HepG2 (cell line): ENCODE measurements at regions not wholly inside any gene's neighbourhood (a gene's known extent, or its start where the extent isn't known, plus 50 kb on each side); places are given as distances from the start of the nearest gene placed in this dataset.

ENCODE experiments used
- ATAC-seq: fragments of 200-7000 bp; cut with Tn5 transposase; 3 replicates; pipeline ENCODE4 v1.9.1; 2020; ENCODE audit warnings: mild to moderate bottlenecking, moderate library complexity
- BruUV-seq: library from RNA; stranded (reverse); fragments of 400-500 nt; replicated peaks from 2 replicates; lab custom pipeline; 2021; lab: Mats Ljungman, UMichigan
- CTCF ChIA-PET: fragments of 300-600 bp; formaldehyde crosslinking; extraction: SDS; loops from one replicate; lab custom pipeline; 2021; ENCODE audit warnings: low total read pairs, inconsistent platforms, low intra/inter-chr PET ratio; lab: Yijun Ruan, JAX
- POLR2A ChIA-PET: fragments of 350-600 bp; sonication (Branson Sonifier 250); formaldehyde crosslinking; loops from one replicate; lab custom pipeline; 2020; ENCODE audit warnings: antibody characterized with exemption, inconsistent platforms; lab: Yijun Ruan, JAX
- DNase-seq: peaks from one replicate; pipeline ENCODE4 v3.0.0-alpha.2; 2015; ENCODE audit warnings: low spot score
- FAIRE-seq: peaks from 3 replicates; lab custom pipeline; 2011; peaks lifted over from hg19 to GRCh38; lab: Jason Lieb, UNC
- H2AFZ ChIP-seq: one replicate; pipeline ENCODE4 v1.6.1; 2011; ENCODE audit warnings: low read length, inconsistent platforms
- H3K27ac ChIP-seq: fragments of 300-600 bp; 3 replicates; pipeline ENCODE4 v1.8.0; 2011; ENCODE audit warnings: mixed run types, mild to moderate bottlenecking, mixed read lengths, low read length, inconsistent platforms; ENCODE audit not compliant: insufficient read depth; ENCODE audit errors: extremely low read length
- H3K27me3 ChIP-seq, 2 experiments: fragments of 200-600 bp in 1 of 2; 2 replicates in 1 of 2; 3 replicates in 1 of 2; pipeline versions ENCODE4 v1.6.0 to v1.8.0; 2011; ENCODE audit warnings: low read length in 2 of 2, mild to moderate bottlenecking in 2 of 2, moderate library complexity in 2 of 2, inconsistent platforms in 1 of 2; ENCODE audit not compliant: insufficient read depth in 2 of 2, control insufficient read depth in 1 of 2
- H3K36me3 ChIP-seq, 2 experiments: fragments of 200-600 bp in 1 of 2; replicated peaks in 1 of 2; 2 replicates in 1 of 2; 3 replicates in 1 of 2; pipeline versions ENCODE4 v1.5.1 to v1.8.0; 2011; ENCODE audit warnings: low read length in 2 of 2, inconsistent platforms in 1 of 2; ENCODE audit not compliant: insufficient read depth in 2 of 2, control insufficient read depth in 1 of 2
- H3K4me1 ChIP-seq: 2 replicates; pipeline ENCODE4 v1.5.1; 2012; ENCODE audit warnings: low read length, inconsistent platforms; ENCODE audit not compliant: insufficient read depth
- H3K4me2 ChIP-seq: 2 replicates; pipeline ENCODE4 v1.6.0; 2011; ENCODE audit warnings: low read depth, low read length, inconsistent platforms
- H3K4me3 ChIP-seq, 3 experiments: fragments of 200-600 bp in 1 of 3; sonication (generic), shearing (Covaris generic) in 1 of 3; replicated peaks in 1 of 3; 2 replicates each; pipeline ENCODE4 v1.5.1; 2011 to 2016; ENCODE audit warnings: low read length in 3 of 3, inconsistent platforms in 2 of 3, low read depth in 2 of 3, mild to moderate bottlenecking in 2 of 3, control low read depth in 1 of 3, mixed read lengths in 1 of 3; ENCODE audit not compliant: insufficient read depth in 1 of 3
- H3K79me2 ChIP-seq: one replicate; pipeline ENCODE4 v1.6.1; 2011; ENCODE audit warnings: low read length, inconsistent platforms; ENCODE audit not compliant: insufficient read depth
- H3K9ac ChIP-seq: 2 replicates; pipeline ENCODE4 v1.6.0; 2011; ENCODE audit warnings: mild to moderate bottlenecking, low read depth, low read length, inconsistent platforms; ENCODE audit not compliant: insufficient read depth
- H3K9me3 ChIP-seq: 2 replicates; pipeline ENCODE4 v1.5.1; 2012; ENCODE audit warnings: mild to moderate bottlenecking, low read length
- H4K20me1 ChIP-seq: 2 replicates; pipeline ENCODE4 v1.6.0; 2011; ENCODE audit warnings: inconsistent platforms, mild to moderate bottlenecking, low read length, moderate library complexity; ENCODE audit not compliant: insufficient read depth
- ETS1 ChIP-seq: sonication (generic); formaldehyde crosslinking; IDR thresholded peaks from 2 replicates; pipeline ENCODE4 v1.4.0; 2020; ENCODE audit warnings: missing genetic modification reagents
- FLYWCH1 ChIP-seq: sonication (generic); formaldehyde crosslinking; IDR thresholded peaks from 2 replicates; pipeline ENCODE4 v1.8.1; 2023; ENCODE audit warnings: mild to moderate bottlenecking, missing genetic modification reagents
- IRF2 ChIP-seq: IDR thresholded peaks from 2 replicates; pipeline ENCODE4 v1.6.1; 2018; ENCODE audit warnings: missing genetic modification reagents, missing compliant biosample characterization
- NAIF1 ChIP-seq: sonication (generic); formaldehyde crosslinking; IDR thresholded peaks from 2 replicates; pipeline ENCODE4 v1.5.0; 2020; ENCODE audit warnings: mild to moderate bottlenecking, missing genetic modification reagents, borderline replicate concordance
- PHF20 ChIP-seq: sonication (generic); formaldehyde crosslinking; IDR thresholded peaks from 2 replicates; pipeline ENCODE4 v1.5.0; 2020; ENCODE audit warnings: mild to moderate bottlenecking, missing genetic modification reagents
- POLR2AphosphoS2 ChIP-seq: IDR thresholded peaks from 2 replicates; pipeline ENCODE4 v1.6.1; 2011; ENCODE audit warnings: low read depth, low read length, improper control_type of control experiment
- SMAD1 ChIP-seq: sonication (generic); formaldehyde crosslinking; IDR thresholded peaks from 2 replicates; pipeline ENCODE4 v1.4.0; 2020; ENCODE audit warnings: missing genetic modification reagents, low read depth, mild to moderate bottlenecking, borderline replicate concordance
- SSRP1 ChIP-seq: IDR thresholded peaks from 2 replicates; pipeline ENCODE4 v1.6.1; 2016; ENCODE audit warnings: control low read depth
- ZEB1 ChIP-seq: IDR thresholded peaks from 2 replicates; pipeline ENCODE4 v1.6.1; 2012; ENCODE audit warnings: mild to moderate bottlenecking, low read depth, inconsistent platforms; ENCODE audit not compliant: insufficient replicate concordance
- ZFP1 ChIP-seq: IDR thresholded peaks from 2 replicates; pipeline ENCODE4 v1.6.1; 2016
- ZNF256 ChIP-seq: sonication (generic); formaldehyde crosslinking; conservative IDR thresholded peaks from 2 replicates; pipeline ENCODE4 v1.4.0; 2020; ENCODE audit warnings: missing genetic modification reagents
- ZNF296 ChIP-seq: sonication (generic); formaldehyde crosslinking; conservative IDR thresholded peaks from 2 replicates; pipeline ENCODE4 v1.5.0; 2020; ENCODE audit warnings: mild to moderate bottlenecking, missing genetic modification reagents
- in situ Hi-C: cut with HindIII; loops from 2 replicates; pipeline ENCODE4 v1.10.0; 2017; ENCODE audit warnings: low pct_unique_long_range_greater_than_20kb; ENCODE audit not compliant: extremely low pct_ligation_motif_present
- intact Hi-C: fragments of 100-400 bp; cut with micrococcal nuclease; formaldehyde crosslinking; loops from one replicate; pipeline ENCODE4 v1.10.0; 2022; ENCODE audit not compliant: unreplicated experiment
- TF ChIP-seq, protein P1 (sequence below): sonication (generic); formaldehyde crosslinking; IDR thresholded peaks from 2 replicates; pipeline ENCODE4 v1.9.0; 2021; ENCODE audit warnings: missing genetic modification reagents, mild to moderate bottlenecking, borderline replicate concordance
- TF ChIP-seq, protein P2 (sequence below): sonication (generic); formaldehyde crosslinking; conservative IDR thresholded peaks from 2 replicates; pipeline ENCODE4 v1.8.0; 2022; ENCODE audit warnings: low read depth, missing genetic modification reagents

GRCh38 chr7:45993621-45994020 lies 72.5 kb upstream of the IGFBP3 start:
- CTCF ChIA-PET, result no interaction called here
- H3K9ac ChIP-seq, result no peak overlapping the region
- no peaks in the 10 kb centered on the region for H3K36me3 ChIP-seq
- no peaks in the 10 kb centered on the region for H3K27me3 ChIP-seq
- H3K9me3 ChIP-seq, result peaks cover 8% of the 10 kb centered on the region
- H3K4me3 ChIP-seq, result no peak overlapping the region
- peaks cover 58% of the 10 kb centered on the region for H3K4me1 ChIP-seq
- FAIRE-seq, result no peak
- in situ Hi-C loops (no loop called here), intact Hi-C loops (no loop called here)
- no TSS peak for BruUV-seq
- TF ChIP-seq ZEB1 (no peak), NAIF1 (CRISPR knock-in tag) (no peak), PHF20 (CRISPR knock-in tag) (no peak), SSRP1 (CRISPR knock-in tag) (no peak), POLR2AphosphoS2 (no peak), FLYWCH1 (CRISPR knock-in tag) (no peak), ZNF296 (CRISPR knock-in tag) (no peak), ETS1 (CRISPR knock-in tag) (no peak), SMAD1 (CRISPR knock-in tag) (no peak), ZNF256 (no peak), ZFP1 (CRISPR knock-in tag) (no peak), IRF2 (CRISPR knock-in tag) (no peak)
- TF ChIP-seq, protein P1, sequence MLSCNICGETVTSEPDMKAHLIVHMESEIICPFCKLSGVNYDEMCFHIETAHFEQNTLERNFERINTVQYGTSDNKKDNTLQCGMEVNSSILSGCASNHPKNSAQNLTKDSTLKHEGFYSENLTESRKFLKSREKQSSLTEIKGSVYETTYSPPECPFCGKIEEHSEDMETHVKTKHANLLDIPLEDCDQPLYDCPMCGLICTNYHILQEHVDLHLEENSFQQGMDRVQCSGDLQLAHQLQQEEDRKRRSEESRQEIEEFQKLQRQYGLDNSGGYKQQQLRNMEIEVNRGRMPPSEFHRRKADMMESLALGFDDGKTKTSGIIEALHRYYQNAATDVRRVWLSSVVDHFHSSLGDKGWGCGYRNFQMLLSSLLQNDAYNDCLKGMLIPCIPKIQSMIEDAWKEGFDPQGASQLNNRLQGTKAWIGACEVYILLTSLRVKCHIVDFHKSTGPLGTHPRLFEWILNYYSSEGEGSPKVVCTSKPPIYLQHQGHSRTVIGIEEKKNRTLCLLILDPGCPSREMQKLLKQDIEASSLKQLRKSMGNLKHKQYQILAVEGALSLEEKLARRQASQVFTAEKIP, result no peak
- TF ChIP-seq, protein P2, sequence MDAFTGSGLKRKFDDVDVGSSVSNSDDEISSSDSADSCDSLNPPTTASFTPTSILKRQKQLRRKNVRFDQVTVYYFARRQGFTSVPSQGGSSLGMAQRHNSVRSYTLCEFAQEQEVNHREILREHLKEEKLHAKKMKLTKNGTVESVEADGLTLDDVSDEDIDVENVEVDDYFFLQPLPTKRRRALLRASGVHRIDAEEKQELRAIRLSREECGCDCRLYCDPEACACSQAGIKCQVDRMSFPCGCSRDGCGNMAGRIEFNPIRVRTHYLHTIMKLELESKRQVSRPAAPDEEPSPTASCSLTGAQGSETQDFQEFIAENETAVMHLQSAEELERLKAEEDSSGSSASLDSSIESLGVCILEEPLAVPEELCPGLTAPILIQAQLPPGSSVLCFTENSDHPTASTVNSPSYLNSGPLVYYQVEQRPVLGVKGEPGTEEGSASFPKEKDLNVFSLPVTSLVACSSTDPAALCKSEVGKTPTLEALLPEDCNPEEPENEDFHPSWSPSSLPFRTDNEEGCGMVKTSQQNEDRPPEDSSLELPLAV (CRISPR knock-in tag), result no peak
- no peak overlapping the region for H3K4me2 ChIP-seq
- POLR2A ChIA-PET, result no interaction called here
- ATAC-seq, result no peak
- H2AFZ ChIP-seq, result no peak overlapping the region
- no peaks in the 10 kb centered on the region for H4K20me1 ChIP-seq
- DNase-seq, result no peak
- H3K27ac ChIP-seq, result no peak overlapping the region
- no peaks in the 10 kb centered on the region for H3K79me2 ChIP-seq
